HCT116 (cell line): ENCODE measurements at regions not wholly inside any gene's neighbourhood (a gene's known extent, or its start where the extent isn't known, plus 50 kb on each side); places are given as distances from the start of the nearest gene placed in this dataset.

Experiments
- ATF3 ChIP-seq: IDR thresholded peaks from 2 replicates; pipeline ENCODE4 v1.6.1; 2012
- CBX3 ChIP-seq: IDR thresholded peaks from 2 replicates; pipeline ENCODE4 v1.6.1; 2012; ENCODE audit warnings: low read depth
- CEBPB ChIP-seq: IDR thresholded peaks from 2 replicates; pipeline ENCODE4 v1.6.1; 2012; ENCODE audit warnings: low read depth
- CTCF ChIP-seq, 3 experiments: fragments of 200-600 bp in 1 of 3; sonication (generic) in 1 of 3; IDR thresholded peaks in 2 of 3; conservative IDR thresholded peaks in 1 of 3; 2 replicates each; pipeline ENCODE4 v1.5.1; 2012 to 2017; ENCODE audit warnings: low read depth in 2 of 3, low read length in 2 of 3, antibody characterized with exemption in 1 of 3, borderline replicate concordance in 1 of 3, control low read depth in 1 of 3, mild to moderate bottlenecking in 1 of 3, mixed read lengths in 1 of 3, mixed run types in 1 of 3, moderate library complexity in 1 of 3; ENCODE audit not compliant: insufficient read depth in 1 of 3
- FOSL1 ChIP-seq: IDR thresholded peaks from 2 replicates; pipeline ENCODE4 v1.6.1; 2012; ENCODE audit warnings: low read depth
- JUND ChIP-seq: IDR thresholded peaks from 2 replicates; pipeline ENCODE4 v1.6.1; 2012
- MAX ChIP-seq: IDR thresholded peaks from 2 replicates; pipeline ENCODE4 v1.6.1; 2012
- POLR2A ChIP-seq: IDR thresholded peaks from 2 replicates; pipeline ENCODE4 v1.7.0; 2011; ENCODE audit warnings: borderline replicate concordance; ENCODE audit not compliant: insufficient read depth, insufficient read length; ENCODE audit errors: extremely low read depth
- RAD21 ChIP-seq: IDR thresholded peaks from 2 replicates; pipeline ENCODE4 v1.6.1; 2012; ENCODE audit warnings: low read depth, mild to moderate bottlenecking
- SRF ChIP-seq: IDR thresholded peaks from 2 replicates; pipeline ENCODE4 v1.6.1; 2012; ENCODE audit warnings: low read depth
- ZNF274 ChIP-seq: fragments of 200-500 bp; sonication (Bioruptor generic); IDR thresholded peaks from 2 replicates; pipeline ENCODE4 v1.6.1; 2014; ENCODE audit warnings: mild to moderate bottlenecking, low read depth, low read length, inconsistent platforms

GRCh38 chr16:11473728-11474127 lies 113.0 kb downstream of the LITAF start:
- TF ChIP-seq SRF (no peak), JUND (no peak), CTCF (IDR thresholded peaks at IDR 0.05 in 2 of 3, conservative IDR thresholded peaks at IDR 0.05 in 1 of 3; ENCODE audit: borderline replicate concordance in 1 of 3, insufficient read depth in 1 of 3, low read depth in 2 of 3, low read length in 2 of 3) (no peak), RAD21 (no peak), FOSL1 (no peak), POLR2A (no peak), CEBPB (no peak), ZNF274 (no peak), ATF3 (no peak), MAX (no peak), CBX3 (no peak)
